ENCODE measurements at regions not wholly inside any gene's neighbourhood (a gene's known extent, or its start where the extent isn't known, plus 50 kb on each side); places are given as distances from the start of the nearest gene placed in this dataset.

- no peak for DNase-seq
Observed at GRCh38 chr3:111359261-111360030, 182.6 kb upstream of the CD96 start.

GRCh38 chr3:111362381-111363009 is 179.5 kb upstream of the CD96 start:
- peak; percentile 59 for DNase-seq

DNA sequence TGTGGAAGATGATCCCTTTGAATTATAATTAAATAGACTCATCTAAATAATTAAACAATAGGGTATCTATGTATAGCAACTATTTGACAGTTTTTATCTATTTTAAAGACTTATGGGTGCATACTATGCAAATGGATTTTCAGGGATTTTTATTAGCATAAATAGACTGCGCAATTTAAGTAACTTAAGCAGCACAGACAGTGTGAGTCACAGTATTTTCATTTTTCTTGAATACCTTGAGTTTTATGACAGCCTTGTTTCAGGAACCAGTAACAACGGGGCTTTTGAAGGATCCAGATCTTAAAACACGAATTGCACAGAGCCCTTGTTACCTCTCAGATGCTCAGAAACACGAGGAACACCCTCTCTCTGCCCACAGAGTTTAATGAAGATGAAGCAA is 175.5 kb upstream of the CD96 start:
- no peak for DNase-seq

DNA sequence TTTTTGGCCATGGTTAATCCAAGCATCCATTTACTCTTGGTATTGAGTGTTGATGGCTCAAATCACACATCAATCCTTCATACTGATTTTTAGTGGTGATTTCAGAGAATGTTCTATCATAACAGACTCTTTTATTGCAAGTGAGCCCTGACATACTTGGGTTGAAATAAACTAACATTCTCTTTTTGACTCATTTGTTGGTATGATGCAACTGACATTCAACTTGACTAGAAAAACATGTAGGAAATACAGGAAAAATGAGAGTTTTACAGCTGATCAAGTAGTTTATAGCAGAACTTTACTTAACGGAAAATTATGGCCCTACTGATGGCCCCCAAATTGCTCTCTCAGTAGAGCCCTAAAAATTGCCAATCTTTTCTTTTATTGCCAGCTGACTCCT is 173.9 kb upstream of the CD96 start:
- DNase-seq = no peak

- DNase-seq = no peak
Observed at GRCh38 chr3:111369958-111370357, 172.0 kb upstream of the CD96 start.

GRCh38 chr3:111373239-111373638 is 168.8 kb upstream of the CD96 start:
- no peak for DNase-seq

DNA sequence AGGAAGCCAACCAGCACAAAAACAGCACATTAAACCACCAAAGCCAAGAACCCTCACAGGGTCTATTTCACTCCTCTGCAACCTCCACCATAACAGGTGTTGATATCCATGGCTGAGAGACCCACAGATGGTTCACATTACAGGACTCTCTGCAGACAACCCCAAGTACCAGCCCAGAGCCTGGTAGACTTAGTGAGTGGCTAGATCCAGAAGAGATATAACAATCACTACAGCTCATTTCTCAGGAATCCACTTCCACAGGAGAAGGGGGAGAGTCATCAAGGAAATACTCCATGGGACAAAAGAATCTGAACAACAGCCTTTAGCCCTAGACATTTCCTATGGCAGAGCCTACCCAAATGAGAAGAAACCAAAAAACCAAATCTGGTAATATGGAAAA is 168.1 kb upstream of the CD96 start:
- DNase-seq = no peak

- no peak for DNase-seq
Observed at GRCh38 chr3:111385971-111386495, 156.0 kb upstream of the CD96 start.

DNA sequence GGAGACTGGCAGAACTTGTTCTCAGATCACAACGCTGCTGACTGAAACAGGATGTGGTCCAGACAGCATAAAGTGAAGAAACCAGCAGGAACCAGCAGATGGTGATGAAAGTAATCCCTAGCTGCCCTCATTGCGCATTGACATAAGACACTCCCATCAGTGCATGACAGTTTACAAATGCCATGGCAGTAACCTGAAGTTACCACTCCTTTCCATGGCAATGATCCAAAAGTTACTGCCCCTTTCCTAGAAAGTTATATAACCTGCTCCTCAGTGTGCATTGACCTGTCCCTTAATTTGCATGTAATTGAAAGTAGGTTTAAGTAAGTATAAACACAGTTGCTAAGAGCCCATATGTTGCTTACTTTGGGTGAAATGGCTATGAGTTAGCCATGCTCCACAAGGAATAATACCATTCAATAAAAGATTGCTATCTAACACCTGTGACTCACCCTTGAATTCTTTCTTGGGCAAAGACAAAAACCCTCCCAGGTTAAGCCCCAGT is 149.1 kb upstream of the CD96 start:
- DNase-seq = no peak

GRCh38 chr3:111412656-111413055 is 129.3 kb upstream of the CD96 start:
- DNase-seq = no peak

GRCh38 chr3:111414531-111414930 is 127.5 kb upstream of the CD96 start:
- DNase-seq = peak; percentile 48

DNA sequence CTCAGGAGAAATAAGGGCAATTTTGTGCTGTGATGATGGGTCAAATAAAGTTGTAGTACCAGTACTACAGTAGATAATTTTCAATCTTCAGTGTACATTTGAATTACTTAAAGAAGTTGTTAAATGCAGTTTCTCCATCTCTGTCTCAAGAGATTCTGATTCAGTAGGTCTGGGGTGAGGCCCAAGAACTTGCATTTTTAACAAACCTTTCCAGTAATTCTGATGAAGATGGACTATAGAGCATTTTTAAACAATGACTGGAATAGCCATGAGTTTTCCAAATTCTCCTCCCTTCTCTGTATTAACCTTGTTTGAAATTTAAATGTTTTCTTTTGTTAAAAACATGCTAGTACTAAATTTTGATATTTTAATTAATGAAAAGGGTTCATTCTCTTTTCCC is 127.0 kb upstream of the CD96 start:
- DNase-seq = peak; percentile 4

DNA sequence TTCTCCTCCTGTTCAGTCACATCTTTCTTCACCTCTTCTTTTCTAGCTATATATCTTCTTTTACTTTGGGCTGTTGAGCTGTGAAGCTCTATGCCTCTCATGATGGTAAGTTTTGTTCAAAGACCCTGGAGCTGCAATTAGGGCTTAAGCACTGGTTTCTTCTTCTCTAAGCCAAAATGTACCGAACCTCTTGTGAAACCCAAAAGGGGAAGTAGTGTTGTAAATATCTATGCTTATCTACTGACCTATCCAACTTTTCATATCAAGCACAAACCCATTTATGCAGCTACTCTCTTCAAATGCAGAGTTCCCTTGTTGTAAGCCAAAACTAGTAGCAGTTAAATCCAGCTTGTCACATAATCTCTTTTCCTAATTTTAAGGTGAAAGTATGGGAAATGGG is 123.6 kb upstream of the CD96 start:
- no peak for DNase-seq

DNA sequence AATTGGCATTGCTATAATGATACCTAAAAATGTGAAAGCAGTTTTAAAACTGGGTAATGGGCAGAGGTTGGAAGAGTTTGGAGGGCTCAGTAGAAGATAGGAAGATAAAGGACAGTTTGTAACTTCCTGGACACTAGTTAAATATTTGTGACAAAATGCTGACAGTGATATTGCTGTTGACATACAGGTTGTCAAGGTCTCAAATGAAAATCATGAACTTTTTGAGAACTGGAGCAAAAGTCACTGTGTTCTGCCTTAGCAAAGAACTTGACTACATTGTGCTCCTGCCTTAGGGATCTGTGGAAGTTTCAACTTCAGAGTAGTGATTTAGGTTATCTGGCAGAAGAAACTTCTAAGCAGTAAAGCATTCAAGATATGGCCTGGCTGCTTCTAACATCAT is 113.7 kb upstream of the CD96 start:
- no peak for DNase-seq

DNA sequence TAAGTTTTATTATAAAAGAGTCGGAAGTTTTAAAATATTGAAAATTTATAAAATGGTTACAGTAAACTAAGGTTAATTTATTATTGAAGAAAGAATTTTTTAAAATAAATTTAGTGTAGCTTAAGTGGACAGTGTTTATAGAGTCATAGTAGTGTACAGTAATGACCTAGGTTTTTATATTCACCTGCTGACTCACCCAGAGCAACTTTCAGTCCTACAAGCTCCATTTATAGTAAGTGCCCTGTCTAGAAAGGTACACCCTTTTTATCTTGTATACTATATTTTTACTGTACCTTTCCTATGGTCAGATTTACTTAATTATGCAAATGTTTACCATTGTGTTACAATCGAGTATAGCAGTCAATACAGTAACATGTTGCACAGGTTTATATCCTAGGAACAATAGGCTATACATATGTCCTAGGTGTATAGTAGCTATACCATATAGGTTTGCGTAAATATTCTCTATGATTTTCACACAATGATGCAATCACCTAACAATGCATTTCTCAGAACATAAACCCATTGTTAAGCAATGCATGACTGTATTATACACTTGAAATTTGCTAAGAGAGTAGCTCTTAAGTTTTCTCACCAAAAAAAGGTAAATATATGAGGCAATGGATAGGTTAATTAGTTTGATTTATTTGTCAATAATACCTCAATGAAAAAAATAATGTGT is 106.9 kb upstream of the CD96 start:
- no peak for DNase-seq

- DNase-seq = no peak
Observed at GRCh38 chr3:111438283-111438682, 103.7 kb upstream of the CD96 start.

GRCh38 chr3:111454551-111454950 is 87.4 kb upstream of the CD96 start:
- DNase-seq = no peak

DNA sequence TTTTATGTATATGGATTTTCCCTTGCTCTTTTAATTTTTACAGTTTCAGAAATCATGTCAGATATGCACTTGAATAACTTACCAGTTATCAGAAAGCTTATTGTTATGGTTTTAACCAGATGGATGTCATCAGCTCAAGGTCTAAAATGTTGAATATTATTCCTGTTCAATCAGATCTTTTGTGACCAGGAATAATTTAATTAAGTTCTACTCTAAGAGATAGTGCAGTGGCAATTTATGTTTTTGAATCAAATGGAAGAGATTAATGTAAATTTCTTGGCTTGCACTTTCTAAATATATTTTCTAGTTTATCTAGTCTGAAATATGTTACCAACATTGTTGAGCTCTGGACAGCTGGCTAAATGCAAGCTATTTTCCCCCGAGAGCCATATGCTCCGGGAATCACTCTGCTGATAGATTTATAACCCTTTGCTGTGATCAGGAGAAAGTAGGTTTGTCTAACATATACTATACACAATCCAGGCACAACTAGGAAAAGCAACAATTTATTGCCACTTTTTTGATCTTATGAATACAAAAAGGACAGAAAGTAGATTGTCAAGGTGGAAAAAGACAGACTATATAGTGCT is 76.8 kb upstream of the CD96 start:
- peak; percentile 35 for DNase-seq

DNA sequence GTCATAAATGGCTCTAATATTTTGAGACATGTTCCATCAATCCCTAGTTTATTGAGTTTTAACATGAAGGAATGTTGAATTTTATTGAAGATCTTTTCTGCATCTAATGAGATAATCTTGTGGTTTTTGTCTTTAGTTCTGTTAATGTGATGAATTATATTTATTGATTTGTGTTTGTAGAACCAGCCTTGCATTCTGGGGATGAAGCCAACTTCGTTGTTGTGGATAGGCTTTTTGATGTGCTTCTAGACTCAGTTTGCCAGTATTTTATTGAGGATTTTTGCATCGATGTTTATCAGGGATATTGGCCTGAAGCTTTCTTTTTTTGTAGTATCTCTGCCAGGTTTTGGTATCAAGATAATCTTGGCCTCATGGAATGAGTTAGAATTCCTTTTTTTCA is 72.0 kb upstream of the CD96 start:
- DNase-seq = no peak

DNA sequence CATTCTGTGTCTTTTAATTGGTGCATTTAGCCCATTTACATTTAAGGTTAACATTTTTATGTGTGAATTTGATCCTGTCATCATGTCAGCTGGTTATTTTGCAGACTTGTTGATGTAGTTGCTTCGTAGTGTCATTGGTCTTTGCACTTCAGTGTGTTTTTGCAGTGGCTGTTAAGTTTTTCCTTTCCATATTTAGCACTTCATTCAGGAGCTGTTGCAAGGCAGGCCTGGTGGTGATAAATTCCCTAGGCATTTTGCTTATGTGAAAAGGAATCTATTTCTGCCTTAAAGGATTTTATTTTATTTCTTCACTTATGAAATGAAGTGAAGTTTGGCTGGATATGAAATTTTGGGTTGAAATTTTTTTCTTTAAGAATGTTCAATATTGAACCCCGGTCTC is 70.2 kb upstream of the CD96 start:
- DNase-seq = no peak

GRCh38 chr3:111472556-111472955 is 69.4 kb upstream of the CD96 start:
- no peak for DNase-seq

GRCh38 chr3:111473550-111473949 is 68.4 kb upstream of the CD96 start:
- DNase-seq = no peak

GRCh38 chr3:111476701-111477100 is 65.3 kb upstream of the CD96 start:
- peak; percentile 26 for DNase-seq
